Panc1 (cell line): ENCODE measurements at regions not wholly inside any gene's neighbourhood (a gene's known extent, or its start where the extent isn't known, plus 50 kb on each side); places are given as distances from the start of the nearest gene placed in this dataset.

ENCODE experiments used
- ATAC-seq: fragments of 200-7000 bp; cut with Tn5 transposase; 2 replicates; pipeline ENCODE4 v1.9.1; 2020; ENCODE audit warnings: mild to moderate bottlenecking, moderate library complexity
- BruUV-seq: library from RNA; stranded (reverse); fragments of 400-500 nt; replicated peaks from 2 replicates; lab custom pipeline; 2021; lab: Mats Ljungman, UMichigan
- CTCF ChIA-PET: fragments of 300-600 bp; sonication (Branson Sonifier 250); formaldehyde crosslinking; loops from one replicate; lab custom pipeline; 2022; ENCODE audit warnings: antibody characterized with exemption; lab: Charles Lee
- POLR2A ChIA-PET: fragments of 300-600 bp; sonication (Branson Sonifier 250); formaldehyde crosslinking; loops from one replicate; lab custom pipeline; 2022; ENCODE audit warnings: antibody characterized with exemption; lab: Charles Lee
- DNase-seq: peaks from one replicate; pipeline ENCODE4 v3.0.0-alpha.2; 2010; ENCODE audit warnings: low read depth, low spot score
- H3K27ac ChIP-seq: 2 replicates; pipeline ENCODE4 v1.5.1; 2011; ENCODE audit warnings: mild to moderate bottlenecking, low read length, inconsistent platforms
- H3K27me3 ChIP-seq: fragments of 200-500 bp; sonication (Bioruptor generic); 2 replicates; pipeline ENCODE4 v1.6.0; 2014; ENCODE audit warnings: low read length, inconsistent platforms; ENCODE audit not compliant: control insufficient read depth, insufficient read depth
- H3K36me3 ChIP-seq: fragments of 200-500 bp; sonication (Bioruptor generic); 2 replicates; pipeline ENCODE4 v1.5.1; 2014; ENCODE audit warnings: inconsistent platforms, mild to moderate bottlenecking, low read length, moderate library complexity; ENCODE audit not compliant: control insufficient read depth, insufficient read depth
- H3K4me1 ChIP-seq: 2 replicates; pipeline ENCODE4 v1.5.1; 2011; ENCODE audit warnings: inconsistent platforms, mild to moderate bottlenecking, low read length, moderate library complexity; ENCODE audit not compliant: control insufficient read depth, insufficient read depth
- H3K4me3 ChIP-seq, 2 experiments: 2 replicates each; pipeline ENCODE4 v1.5.1; 2011 to 2012; ENCODE audit warnings: low read depth in 2 of 2, low read length in 2 of 2, mild to moderate bottlenecking in 2 of 2, inconsistent platforms in 1 of 2, moderate library complexity in 1 of 2
- H3K9me3 ChIP-seq: fragments of 200-500 bp; sonication (Bioruptor generic); 2 replicates; pipeline ENCODE4 v1.5.1; 2014; ENCODE audit warnings: low read depth, mild to moderate bottlenecking, inconsistent platforms, low read length, moderate library complexity; ENCODE audit not compliant: control insufficient read depth, insufficient read depth
- POLR2AphosphoS5 ChIP-seq: IDR thresholded peaks from 2 replicates; pipeline ENCODE4 v1.6.1; 2012; ENCODE audit warnings: mild to moderate bottlenecking, low read depth, low read length, moderate library complexity
- SIN3A ChIP-seq: IDR thresholded peaks from 2 replicates; pipeline ENCODE4 v1.6.1; 2012; ENCODE audit warnings: low read depth, mild to moderate bottlenecking, low read length, moderate library complexity, borderline replicate concordance; ENCODE audit not compliant: insufficient read depth
- TCF7L2 ChIP-seq: IDR thresholded peaks from 2 replicates; pipeline ENCODE4 v1.6.1; 2011; ENCODE audit warnings: mild to moderate bottlenecking, low read depth, low read length, inconsistent platforms
- in situ Hi-C: cut with HindIII; loops from 2 replicates; pipeline ENCODE4 v1.10.0; 2016; ENCODE audit warnings: low sequenced_read_pairs, low pct_unique_long_range_greater_than_20kb
- intact Hi-C: fragments of 100-400 bp; cut with micrococcal nuclease; formaldehyde crosslinking; loops from one replicate; pipeline ENCODE4 v1.10.0; 2022; ENCODE audit not compliant: unreplicated experiment
- TF ChIP-seq, protein P1 (sequence below), 2 experiments: IDR thresholded peaks; 2 replicates each; pipeline ENCODE4 v1.6.1; 2011 to 2012; ENCODE audit warnings: low read depth in 2 of 2, control low read depth in 1 of 2, low read length in 1 of 2, mild to moderate bottlenecking in 1 of 2, moderate library complexity in 1 of 2; ENCODE audit not compliant: insufficient read depth in 1 of 2
- TF ChIP-seq, protein P2 (sequence below): fragments of 450-650 bp; IDR thresholded peaks from 2 replicates; pipeline ENCODE4 v1.5.1; 2017; ENCODE audit warnings: mild to moderate bottlenecking

DNA sequence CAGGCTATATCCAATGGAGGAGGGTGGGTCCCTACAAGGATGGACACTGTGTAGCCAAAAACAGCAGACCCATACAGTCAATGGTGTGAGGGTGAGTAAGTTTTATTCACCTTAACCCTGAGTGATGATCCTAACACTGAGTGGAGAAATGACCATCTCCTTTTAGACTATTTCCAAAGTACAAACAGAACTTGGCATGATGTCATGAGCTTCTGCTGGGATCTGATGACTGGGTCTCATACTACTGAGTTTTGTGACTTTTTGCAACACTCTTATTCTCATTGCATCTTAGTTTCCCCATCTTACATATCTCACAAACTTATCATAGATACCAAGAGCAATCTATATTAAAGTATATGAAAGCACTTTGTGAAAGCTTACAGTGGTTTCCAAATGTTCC, 330.3 kb upstream of the CFAP20DC start:
- TF ChIP-seq SIN3A = no peak
- H3K36me3 ChIP-seq = no peaks in the 10 kb centered on the region
- in situ Hi-C loops (no loop called here), intact Hi-C loops (no loop called here)
- ChIA-PET POLR2A (no interaction called here), CTCF (no interaction called here)
- H3K27ac ChIP-seq = no peak overlapping the region
- no peaks in the 10 kb centered on the region for H3K4me1 ChIP-seq
- H3K4me3 ChIP-seq = no peak overlapping the region
- H3K27me3 ChIP-seq = no peaks in the 10 kb centered on the region
- ATAC-seq (no peak), DNase-seq (no peak)
- H3K9me3 ChIP-seq = no peaks in the 10 kb centered on the region
- no TSS peak for BruUV-seq

DNA sequence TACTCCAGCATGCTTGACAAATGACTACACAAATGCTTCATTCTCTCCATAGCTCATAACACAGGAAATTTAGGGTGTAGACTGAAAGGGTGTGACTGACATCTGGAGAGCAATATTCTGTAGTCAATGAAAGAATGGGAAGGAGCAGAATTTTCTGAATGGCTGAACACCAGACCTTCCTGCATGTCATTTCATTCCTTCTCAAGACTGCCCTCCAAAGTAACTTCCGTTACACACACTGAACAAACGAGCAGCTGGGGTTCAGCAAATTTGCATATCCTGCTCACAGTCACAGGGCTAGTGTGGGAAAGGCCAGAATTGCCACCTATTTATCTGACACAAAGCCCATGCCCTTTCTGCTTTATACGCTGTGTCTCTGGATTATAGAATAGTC, 325.0 kb upstream of the CFAP20DC start:
- intact Hi-C loops = no loop called here
- no peaks in the 10 kb centered on the region for H3K4me1 ChIP-seq
- H3K27ac ChIP-seq = no peak overlapping the region
- no peak for ATAC-seq
- no peak for DNase-seq
- H3K36me3 ChIP-seq = no peaks in the 10 kb centered on the region
- ChIA-PET POLR2A (interaction anchor here (0.6 kb wide), 1 partner anchor 1103 kb away, joined by 3 read pairs; no protein-coding TSS in a partner anchor), CTCF (no interaction called here)
- no peaks in the 10 kb centered on the region for H3K27me3 ChIP-seq
- TF ChIP-seq, protein P1, sequence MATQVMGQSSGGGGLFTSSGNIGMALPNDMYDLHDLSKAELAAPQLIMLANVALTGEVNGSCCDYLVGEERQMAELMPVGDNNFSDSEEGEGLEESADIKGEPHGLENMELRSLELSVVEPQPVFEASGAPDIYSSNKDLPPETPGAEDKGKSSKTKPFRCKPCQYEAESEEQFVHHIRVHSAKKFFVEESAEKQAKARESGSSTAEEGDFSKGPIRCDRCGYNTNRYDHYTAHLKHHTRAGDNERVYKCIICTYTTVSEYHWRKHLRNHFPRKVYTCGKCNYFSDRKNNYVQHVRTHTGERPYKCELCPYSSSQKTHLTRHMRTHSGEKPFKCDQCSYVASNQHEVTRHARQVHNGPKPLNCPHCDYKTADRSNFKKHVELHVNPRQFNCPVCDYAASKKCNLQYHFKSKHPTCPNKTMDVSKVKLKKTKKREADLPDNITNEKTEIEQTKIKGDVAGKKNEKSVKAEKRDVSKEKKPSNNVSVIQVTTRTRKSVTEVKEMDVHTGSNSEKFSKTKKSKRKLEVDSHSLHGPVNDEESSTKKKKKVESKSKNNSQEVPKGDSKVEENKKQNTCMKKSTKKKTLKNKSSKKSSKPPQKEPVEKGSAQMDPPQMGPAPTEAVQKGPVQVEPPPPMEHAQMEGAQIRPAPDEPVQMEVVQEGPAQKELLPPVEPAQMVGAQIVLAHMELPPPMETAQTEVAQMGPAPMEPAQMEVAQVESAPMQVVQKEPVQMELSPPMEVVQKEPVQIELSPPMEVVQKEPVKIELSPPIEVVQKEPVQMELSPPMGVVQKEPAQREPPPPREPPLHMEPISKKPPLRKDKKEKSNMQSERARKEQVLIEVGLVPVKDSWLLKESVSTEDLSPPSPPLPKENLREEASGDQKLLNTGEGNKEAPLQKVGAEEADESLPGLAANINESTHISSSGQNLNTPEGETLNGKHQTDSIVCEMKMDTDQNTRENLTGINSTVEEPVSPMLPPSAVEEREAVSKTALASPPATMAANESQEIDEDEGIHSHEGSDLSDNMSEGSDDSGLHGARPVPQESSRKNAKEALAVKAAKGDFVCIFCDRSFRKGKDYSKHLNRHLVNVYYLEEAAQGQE (IDR thresholded peaks at IDR 0.05; ENCODE audit: insufficient read depth in 1 of 2, low read depth in 2 of 2, low read length in 1 of 2) = no peak
- TF ChIP-seq SIN3A = no peak
- no peak for TF ChIP-seq TCF7L2
- TF ChIP-seq, protein P2, sequence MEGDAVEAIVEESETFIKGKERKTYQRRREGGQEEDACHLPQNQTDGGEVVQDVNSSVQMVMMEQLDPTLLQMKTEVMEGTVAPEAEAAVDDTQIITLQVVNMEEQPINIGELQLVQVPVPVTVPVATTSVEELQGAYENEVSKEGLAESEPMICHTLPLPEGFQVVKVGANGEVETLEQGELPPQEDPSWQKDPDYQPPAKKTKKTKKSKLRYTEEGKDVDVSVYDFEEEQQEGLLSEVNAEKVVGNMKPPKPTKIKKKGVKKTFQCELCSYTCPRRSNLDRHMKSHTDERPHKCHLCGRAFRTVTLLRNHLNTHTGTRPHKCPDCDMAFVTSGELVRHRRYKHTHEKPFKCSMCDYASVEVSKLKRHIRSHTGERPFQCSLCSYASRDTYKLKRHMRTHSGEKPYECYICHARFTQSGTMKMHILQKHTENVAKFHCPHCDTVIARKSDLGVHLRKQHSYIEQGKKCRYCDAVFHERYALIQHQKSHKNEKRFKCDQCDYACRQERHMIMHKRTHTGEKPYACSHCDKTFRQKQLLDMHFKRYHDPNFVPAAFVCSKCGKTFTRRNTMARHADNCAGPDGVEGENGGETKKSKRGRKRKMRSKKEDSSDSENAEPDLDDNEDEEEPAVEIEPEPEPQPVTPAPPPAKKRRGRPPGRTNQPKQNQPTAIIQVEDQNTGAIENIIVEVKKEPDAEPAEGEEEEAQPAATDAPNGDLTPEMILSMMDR = no peak
- TF ChIP-seq POLR2AphosphoS5 = no peak
- BruUV-seq = no TSS peak
- H3K4me3 ChIP-seq = no peak overlapping the region
- in situ Hi-C loops = no loop called here
- H3K9me3 ChIP-seq = no peaks in the 10 kb centered on the region

DNA sequence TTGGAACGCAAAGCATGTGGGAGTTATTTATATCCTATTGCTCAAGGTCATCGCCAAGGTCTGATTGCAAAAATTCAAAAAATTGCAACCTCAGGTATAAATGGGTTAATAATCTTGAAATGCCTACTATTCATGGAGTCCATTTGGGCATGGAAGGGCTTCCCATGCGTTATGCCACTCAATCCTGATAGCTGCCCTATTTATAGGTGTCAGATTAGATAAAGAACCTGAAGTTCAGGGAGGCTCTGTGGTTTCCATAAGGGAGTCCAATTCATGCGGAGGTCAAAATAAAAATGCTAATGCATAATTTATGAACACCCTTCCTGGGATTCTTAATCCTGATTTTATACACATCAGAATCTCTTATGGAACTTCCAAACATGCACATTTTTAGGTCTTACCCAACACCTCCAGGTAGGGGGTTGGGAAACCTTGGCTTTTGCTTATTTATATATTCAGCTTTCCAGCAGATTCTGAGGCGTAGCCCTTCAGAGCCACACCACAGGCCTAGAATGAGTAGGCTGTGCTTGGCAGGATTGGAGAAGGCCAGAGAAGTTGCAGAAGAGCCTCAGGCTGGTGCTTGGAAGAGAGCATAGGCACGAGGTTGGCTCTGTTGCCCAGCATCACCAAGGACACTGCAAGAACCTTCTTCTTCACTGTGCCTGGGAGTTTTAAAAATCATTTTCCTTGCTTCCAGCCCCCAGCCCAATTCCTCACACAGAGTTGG, 324.4 kb upstream of the CFAP20DC start:
- no peaks in the 10 kb centered on the region for H3K36me3 ChIP-seq
- intact Hi-C loops (no loop called here), in situ Hi-C loops (no loop called here)
- DNase-seq = no peak
- no peak overlapping the region for H3K27ac ChIP-seq
- TF ChIP-seq POLR2AphosphoS5 = no peak
- no peak overlapping the region for H3K4me3 ChIP-seq
- H3K4me1 ChIP-seq = no peaks in the 10 kb centered on the region
- H3K27me3 ChIP-seq = no peaks in the 10 kb centered on the region
- ATAC-seq = no peak
- POLR2A ChIA-PET = no interaction called here
- CTCF ChIA-PET = no interaction called here
- no TSS peak for BruUV-seq
- no peaks in the 10 kb centered on the region for H3K9me3 ChIP-seq
